ENCODE measurements at regions not wholly inside any gene's neighbourhood (a gene's known extent, or its start where the extent isn't known, plus 50 kb on each side); places are given as distances from the start of the nearest gene placed in this dataset.

DNA sequence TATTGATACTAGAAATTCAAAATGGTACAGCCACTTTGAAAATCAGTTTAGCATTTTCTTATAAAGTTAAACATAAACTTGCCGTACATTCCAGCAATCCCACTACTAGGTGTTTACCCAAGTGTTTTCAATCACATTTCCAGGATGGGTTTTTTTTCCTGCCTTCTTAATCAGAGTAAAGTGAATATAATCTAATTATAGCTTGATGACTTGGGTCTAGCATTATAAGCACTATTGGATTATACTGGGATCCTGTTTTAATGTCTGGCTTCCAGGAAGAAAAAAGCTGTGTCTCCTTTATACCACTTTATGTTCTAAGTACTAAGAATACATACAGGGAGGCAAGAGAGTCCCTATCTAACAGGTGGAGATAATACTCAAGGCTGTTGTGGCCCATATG, 103.3 kb upstream of the KLHL13 start:
- no peak for TF ChIP-seq EZH2 (IDR thresholded peaks at IDR 0.05; ENCODE audit: borderline replicate concordance, low read length)
- TF ChIP-seq, protein P1, sequence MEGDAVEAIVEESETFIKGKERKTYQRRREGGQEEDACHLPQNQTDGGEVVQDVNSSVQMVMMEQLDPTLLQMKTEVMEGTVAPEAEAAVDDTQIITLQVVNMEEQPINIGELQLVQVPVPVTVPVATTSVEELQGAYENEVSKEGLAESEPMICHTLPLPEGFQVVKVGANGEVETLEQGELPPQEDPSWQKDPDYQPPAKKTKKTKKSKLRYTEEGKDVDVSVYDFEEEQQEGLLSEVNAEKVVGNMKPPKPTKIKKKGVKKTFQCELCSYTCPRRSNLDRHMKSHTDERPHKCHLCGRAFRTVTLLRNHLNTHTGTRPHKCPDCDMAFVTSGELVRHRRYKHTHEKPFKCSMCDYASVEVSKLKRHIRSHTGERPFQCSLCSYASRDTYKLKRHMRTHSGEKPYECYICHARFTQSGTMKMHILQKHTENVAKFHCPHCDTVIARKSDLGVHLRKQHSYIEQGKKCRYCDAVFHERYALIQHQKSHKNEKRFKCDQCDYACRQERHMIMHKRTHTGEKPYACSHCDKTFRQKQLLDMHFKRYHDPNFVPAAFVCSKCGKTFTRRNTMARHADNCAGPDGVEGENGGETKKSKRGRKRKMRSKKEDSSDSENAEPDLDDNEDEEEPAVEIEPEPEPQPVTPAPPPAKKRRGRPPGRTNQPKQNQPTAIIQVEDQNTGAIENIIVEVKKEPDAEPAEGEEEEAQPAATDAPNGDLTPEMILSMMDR (IDR thresholded peaks at IDR 0.05; ENCODE audit: low read length) = no peak

All from OCI-LY1 (cell line).